ENCODE measurements at regions not wholly inside any gene's neighbourhood (a gene's known extent, or its start where the extent isn't known, plus 50 kb on each side); places are given as distances from the start of the nearest gene placed in this dataset.

GRCh38 chr5:99272576-99272975 lies 343.8 kb upstream of the CHD1 start:
- Mint-ChIP-seq H3K27me3 (ENCODE audit: unreplicated experiment) (no peaks in the 10 kb centered on the region), H3K27ac (ENCODE audit: unreplicated experiment) (no peak overlapping the region)
- no TSS peak for BruUV-seq (replicated peaks)

GRCh38 chr5:99258819-99259218 lies 330.0 kb upstream of the CHD1 start:
- no TSS peak for BruUV-seq (replicated peaks)
- H3K4me1 Mint-ChIP-seq (ENCODE audit: low read depth, unreplicated experiment) = no peaks in the 10 kb centered on the region

More at GRCh38 chr5:99272576-99272975, 343.8 kb upstream of the CHD1 start:
- Mint-ChIP-seq H3K4me1 (ENCODE audit: low read depth, unreplicated experiment) (no peaks in the 10 kb centered on the region), H3K9me3 (ENCODE audit: low read depth, unreplicated experiment) (no peaks in the 10 kb centered on the region), H3K36me3 (ENCODE audit: insufficient read depth, unreplicated experiment) (no peaks in the 10 kb centered on the region), H3K4me3 (ENCODE audit: low read depth, unreplicated experiment) (no peak overlapping the region)
- CTCF ChIA-PET = no interaction called here
- no peak for DNase-seq
- TF ChIP-seq CTCF (IDR thresholded peaks at IDR 0.05; ENCODE audit: unreplicated experiment) = no peak
- intact Hi-C loops (cut with micrococcal nuclease; ENCODE audit: unreplicated experiment) = no loop called here

GRCh38 chr5:99248066-99248465 lies 319.3 kb upstream of the CHD1 start:
- Mint-ChIP-seq H3K4me1 (ENCODE audit: low read depth, unreplicated experiment) (no peaks in the 10 kb centered on the region), H3K4me3 (ENCODE audit: low read depth, unreplicated experiment) (no peak overlapping the region), H3K36me3 (ENCODE audit: insufficient read depth, unreplicated experiment) (no peaks in the 10 kb centered on the region), H3K27me3 (ENCODE audit: unreplicated experiment) (no peaks in the 10 kb centered on the region), H3K27ac (ENCODE audit: unreplicated experiment) (no peak overlapping the region), H3K9me3 (ENCODE audit: low read depth, unreplicated experiment) (no peaks in the 10 kb centered on the region)
- no TSS peak for BruUV-seq (replicated peaks)
- CTCF ChIA-PET = no interaction called here
- no peak for DNase-seq
- intact Hi-C loops (cut with micrococcal nuclease; ENCODE audit: unreplicated experiment) = no loop called here
- TF ChIP-seq CTCF (IDR thresholded peaks at IDR 0.05; ENCODE audit: unreplicated experiment) = no peak

More at GRCh38 chr5:99258819-99259218, 330.0 kb upstream of the CHD1 start:
- no peak for DNase-seq
- no peak overlapping the region for H3K4me3 Mint-ChIP-seq (ENCODE audit: low read depth, unreplicated experiment)
- no peak for TF ChIP-seq CTCF (IDR thresholded peaks at IDR 0.05; ENCODE audit: unreplicated experiment)
- peaks cover 7% of the 10 kb centered on the region for H3K9me3 Mint-ChIP-seq (ENCODE audit: low read depth, unreplicated experiment)
- H3K36me3 Mint-ChIP-seq (ENCODE audit: insufficient read depth, unreplicated experiment) = no peaks in the 10 kb centered on the region
- no peaks in the 10 kb centered on the region for H3K27me3 Mint-ChIP-seq (ENCODE audit: unreplicated experiment)
- H3K27ac Mint-ChIP-seq (ENCODE audit: unreplicated experiment) = no peak overlapping the region
- intact Hi-C loops (cut with micrococcal nuclease; ENCODE audit: unreplicated experiment) = no loop called here
- CTCF ChIA-PET = no interaction called here

GRCh38 chr5:99247346-99247745 lies 318.5 kb upstream of the CHD1 start:
- CTCF ChIA-PET = no interaction called here
- no peak for DNase-seq
- Mint-ChIP-seq H3K4me1 (ENCODE audit: low read depth, unreplicated experiment) (no peaks in the 10 kb centered on the region), H3K4me3 (ENCODE audit: low read depth, unreplicated experiment) (no peak overlapping the region), H3K36me3 (ENCODE audit: insufficient read depth, unreplicated experiment) (no peaks in the 10 kb centered on the region), H3K9me3 (ENCODE audit: low read depth, unreplicated experiment) (no peaks in the 10 kb centered on the region), H3K27me3 (ENCODE audit: unreplicated experiment) (no peaks in the 10 kb centered on the region), H3K27ac (ENCODE audit: unreplicated experiment) (no peak overlapping the region)
- TF ChIP-seq CTCF (IDR thresholded peaks at IDR 0.05; ENCODE audit: unreplicated experiment) = no peak
- no TSS peak for BruUV-seq (replicated peaks)
- intact Hi-C loops (cut with micrococcal nuclease; ENCODE audit: unreplicated experiment) = no loop called here
